ENCODE measurements at regions not wholly inside any gene's neighbourhood (a gene's known extent, or its start where the extent isn't known, plus 50 kb on each side); places are given as distances from the start of the nearest gene placed in this dataset.

DNA sequence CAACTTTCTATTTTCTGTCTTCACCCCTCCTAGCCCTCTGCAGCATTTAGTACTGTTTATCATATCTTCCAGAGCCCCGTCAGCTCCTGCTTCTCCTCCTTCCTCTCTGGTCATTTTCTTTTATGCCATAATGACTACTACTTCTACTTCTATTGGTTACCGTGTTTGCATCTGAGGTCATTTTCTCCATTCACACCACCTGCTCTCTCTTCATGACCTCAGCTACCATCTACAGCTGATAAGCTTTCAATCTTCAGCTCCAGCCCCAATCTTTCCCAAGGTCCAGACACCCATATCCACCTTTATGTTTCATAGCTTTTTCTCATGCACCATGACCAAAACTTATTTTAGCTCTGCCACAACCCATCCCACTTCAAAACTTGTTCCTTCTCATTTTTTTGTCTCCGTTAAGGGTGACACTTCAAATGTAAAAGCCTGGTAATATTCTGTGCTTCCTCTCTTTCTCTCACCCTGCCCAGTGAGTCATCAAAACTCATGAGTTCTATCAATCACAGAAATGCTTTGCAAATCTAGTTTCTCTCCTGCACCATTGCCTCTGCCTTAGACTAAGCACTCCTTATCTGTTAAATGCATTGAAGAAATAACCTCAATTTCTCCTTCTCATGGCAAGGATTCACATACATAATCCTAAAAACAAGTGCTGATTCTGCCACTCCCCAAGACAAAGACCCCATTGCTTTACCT lies 71.3 kb upstream of the IQCM start:
- ChIA-PET CTCF (ENCODE audit: low intra/inter-chr PET ratio) (no interaction called here), POLR2A (no interaction called here)
- in situ Hi-C loops (cut with MboI), result no loop called here
- H3K27ac ChIP-seq (ENCODE audit: extremely low read depth, low read depth, low read length), result no peak overlapping the region
- TF ChIP-seq RREB1 (CRISPR knock-in tag; IDR thresholded peaks at IDR 0.05), result no peak
- TF ChIP-seq RHOXF2B (CRISPR knock-in tag; conservative IDR thresholded peaks at IDR 0.05), result no peak
- no peak for TF ChIP-seq KAT7 (CRISPR knock-in tag; IDR thresholded peaks at IDR 0.05; ENCODE audit: borderline replicate concordance)
- TF ChIP-seq COPS2 (conservative IDR thresholded peaks at IDR 0.05), result no peak
- TF ChIP-seq ZNF212 (CRISPR knock-in tag; IDR thresholded peaks at IDR 0.05), result no peak
- no peak for TF ChIP-seq BHLHE40 (IDR thresholded peaks at IDR 0.05; ENCODE audit: low read length)
- TF ChIP-seq ZNF280B (CRISPR knock-in tag; IDR thresholded peaks at IDR 0.05), result no peak
- TF ChIP-seq GABPA (tag; conservative IDR thresholded peaks at IDR 0.05; ENCODE audit: low read depth), result no peak
- TF ChIP-seq ZNF583 (CRISPR knock-in tag; IDR thresholded peaks at IDR 0.05), result no peak
- no peak for TF ChIP-seq ARID2 (IDR thresholded peaks at IDR 0.05)
- TF ChIP-seq MBD2 (IDR thresholded peaks at IDR 0.05; ENCODE audit: borderline replicate concordance, low read depth), result no peak
- TF ChIP-seq ZNF133 (CRISPR knock-in tag; IDR thresholded peaks at IDR 0.05), result no peak
- TF ChIP-seq MED1 (CRISPR knock-in tag; IDR thresholded peaks at IDR 0.05; ENCODE audit: borderline replicate concordance), result no peak
- no peak for TF ChIP-seq RNF2 (IDR thresholded peaks at IDR 0.05)
- no peak for TF ChIP-seq ZNF23 (CRISPR knock-in tag; IDR thresholded peaks at IDR 0.05)
- no peak for TF ChIP-seq ZC3H4 (CRISPR knock-in tag; IDR thresholded peaks at IDR 0.05; ENCODE audit: borderline replicate concordance)
- no peak for TF ChIP-seq MTA3 (IDR thresholded peaks at IDR 0.05; ENCODE audit: borderline replicate concordance)
- no peaks in the 10 kb centered on the region for H3K9me1 ChIP-seq (ENCODE audit: control insufficient read depth, insufficient read depth, low read length)
- H3K4me3 ChIP-seq, result no peak overlapping the region
- no peak overlapping the region for H3K9ac ChIP-seq (ENCODE audit: insufficient read depth in 1 of 2, low read depth in 2 of 2, low read length in 2 of 2)
- ATAC-seq (no peak), DNase-seq (ENCODE audit: extremely low read depth in 1 of 4, low spot score in 3 of 4) (no peak), FAIRE-seq (no peak)
- intact Hi-C loops (cut with micrococcal nuclease), result no loop called here
- H3K36me3 ChIP-seq (ENCODE audit: control insufficient read depth, insufficient read depth, low read length), result no peaks in the 10 kb centered on the region
- H3K79me2 ChIP-seq (ENCODE audit: control insufficient read depth, insufficient read depth, low read length), result no peaks in the 10 kb centered on the region
- H4K20me1 ChIP-seq (replicated peaks; ENCODE audit: control insufficient read depth, insufficient read depth, low read length), result no peaks in the 10 kb centered on the region
- no peaks in the 10 kb centered on the region for H3K27me3 ChIP-seq (ENCODE audit: control insufficient read depth in 2 of 2, insufficient read depth in 2 of 2, low read length in 2 of 2)
- H3K4me1 ChIP-seq (replicated peaks in 1 of 2; ENCODE audit: control insufficient read depth in 2 of 2, insufficient read depth in 2 of 2, low read length in 2 of 2), result no peaks in the 10 kb centered on the region
- no peaks in the 10 kb centered on the region for H3K9me3 ChIP-seq (replicated peaks; ENCODE audit: control insufficient read depth, insufficient read depth, low read depth, low read length)
- 0% methylated on average over 3 of the region's 3 CpGs for WGBS (ENCODE audit: insufficient coverage, low coverage, missing lambda C conversion rate)
- H3K4me2 ChIP-seq (ENCODE audit: insufficient read depth, low read length), result no peak overlapping the region
- H2AFZ ChIP-seq (ENCODE audit: low read depth, low read length), result no peak overlapping the region
- no TSS peak for BruUV-seq (replicated peaks)

Measured in K562 (cell line).